ENCODE measurements at regions not wholly inside any gene's neighbourhood (a gene's known extent, or its start where the extent isn't known, plus 50 kb on each side); places are given as distances from the start of the nearest gene placed in this dataset.
"Not testable (repeated sequence)": the region's sequence is repeated elsewhere in the genome, so short reads cannot be mapped to it uniquely, and the experiment has no call there.

GRCh38 chr5:100188778-100189177, 346.4 kb upstream of the FAM174A start:
- no peak for DNase-seq

- no peak for DNase-seq
Measured at GRCh38 chr5:100188339-100188738, 346.8 kb upstream of the FAM174A start.

GRCh38 chr5:100186181-100186580, 349.0 kb upstream of the FAM174A start:
- no peak for DNase-seq

- DNase-seq, result no peak
Measured at GRCh38 chr5:100182402-100182801, 352.8 kb upstream of the FAM174A start.

- DNase-seq, result no peak
Measured at GRCh38 chr5:100175346-100175745, 359.8 kb upstream of the FAM174A start.

GRCh38 chr5:100165309-100165708, 369.9 kb upstream of the FAM174A start:
- no peak for DNase-seq

- DNase-seq, result no peak
Measured at GRCh38 chr5:100161868-100162267, 373.3 kb upstream of the FAM174A start.

- no peak for DNase-seq
Measured at GRCh38 chr5:100157066-100157465, 378.1 kb upstream of the FAM174A start.

- no peak for DNase-seq
Measured at GRCh38 chr5:100148239-100148638, 386.9 kb upstream of the FAM174A start.

GRCh38 chr5:100142607-100143006, 392.6 kb upstream of the FAM174A start:
- DNase-seq, result no peak

GRCh38 chr5:100131161-100131560, 404.0 kb upstream of the FAM174A start:
- DNase-seq, result no peak

GRCh38 chr5:100130307-100130706, 404.9 kb upstream of the FAM174A start:
- DNase-seq, result no peak

- no peak for DNase-seq
Measured at GRCh38 chr5:100119903-100120302, 415.3 kb upstream of the FAM174A start.

- no peak for DNase-seq
Measured at GRCh38 chr5:100110497-100110896, 424.7 kb upstream of the FAM174A start.

GRCh38 chr5:100108883-100109282, 426.3 kb upstream of the FAM174A start:
- DNase-seq, result no peak

GRCh38 chr5:100103592-100104119, 431.5 kb upstream of the FAM174A start:
- not testable (repeated sequence) for DNase-seq

GRCh38 chr5:100101466-100101865, 433.7 kb upstream of the FAM174A start:
- not testable (repeated sequence) for DNase-seq

GRCh38 chr5:100096328-100096727, 438.8 kb upstream of the FAM174A start:
- not testable (repeated sequence) for DNase-seq

- not testable (repeated sequence) for DNase-seq
Measured at GRCh38 chr5:100080703-100081102, 454.5 kb upstream of the FAM174A start.

- DNase-seq, result not testable (repeated sequence)
Measured at GRCh38 chr5:100079163-100079562, 456.0 kb upstream of the FAM174A start.

GRCh38 chr5:100066020-100066419, 469.2 kb upstream of the FAM174A start:
- DNase-seq, result not testable (repeated sequence)

- DNase-seq, result no peak
Measured at GRCh38 chr5:100043475-100043874, 491.7 kb upstream of the FAM174A start.

- no peak for DNase-seq
Measured at GRCh38 chr5:100026606-100027005, 508.6 kb upstream of the FAM174A start.

GRCh38 chr5:100023536-100023935, 511.6 kb upstream of the FAM174A start:
- DNase-seq, result no peak

- no peak for DNase-seq
Measured at GRCh38 chr5:100017520-100018262, 517.5 kb upstream of the FAM174A start.

All from CD4-positive, alpha-beta T cell treated with Interleukin-17A for 1 hour (primary cell).